Astrocyte (in vitro differentiated cells and primary cell): ENCODE measurements at regions not wholly inside any gene's neighbourhood (a gene's known extent, or its start where the extent isn't known, plus 50 kb on each side); places are given as distances from the start of the nearest gene placed in this dataset.

Experiments used
- EZH2 ChIP-seq: IDR thresholded peaks from 2 replicates; pipeline ENCODE4 v1.6.1; 2012; ENCODE audit warnings: mild to moderate bottlenecking, low read length, inconsistent platforms; ENCODE audit not compliant: insufficient read depth
- TF ChIP-seq, protein P1 (sequence below): IDR thresholded peaks from 2 replicates; pipeline ENCODE4 v1.5.1; 2011; ENCODE audit warnings: low read depth, mild to moderate bottlenecking, inconsistent platforms, low read length, moderate library complexity; ENCODE audit not compliant: insufficient read depth

DNA sequence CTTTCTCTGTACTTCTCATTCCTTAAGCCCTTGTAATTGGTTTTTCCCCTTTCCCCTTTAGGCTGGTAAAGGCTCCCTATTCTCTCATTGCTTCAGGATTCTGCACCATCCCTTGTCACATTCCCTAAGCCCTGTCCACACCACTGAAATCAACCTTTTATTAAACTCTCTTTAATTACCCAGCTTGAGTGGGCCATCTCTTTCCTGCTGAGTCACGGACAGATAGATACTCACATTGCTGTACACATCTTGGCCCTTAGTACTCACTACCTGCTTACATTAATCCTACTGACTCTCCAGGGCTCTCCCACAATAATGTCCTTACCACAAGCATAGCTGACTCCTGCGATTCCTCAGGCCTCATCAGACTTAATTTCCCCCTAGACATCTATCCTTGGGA is 94.0 kb upstream of the PCGF5 start:
- TF ChIP-seq, protein P1, sequence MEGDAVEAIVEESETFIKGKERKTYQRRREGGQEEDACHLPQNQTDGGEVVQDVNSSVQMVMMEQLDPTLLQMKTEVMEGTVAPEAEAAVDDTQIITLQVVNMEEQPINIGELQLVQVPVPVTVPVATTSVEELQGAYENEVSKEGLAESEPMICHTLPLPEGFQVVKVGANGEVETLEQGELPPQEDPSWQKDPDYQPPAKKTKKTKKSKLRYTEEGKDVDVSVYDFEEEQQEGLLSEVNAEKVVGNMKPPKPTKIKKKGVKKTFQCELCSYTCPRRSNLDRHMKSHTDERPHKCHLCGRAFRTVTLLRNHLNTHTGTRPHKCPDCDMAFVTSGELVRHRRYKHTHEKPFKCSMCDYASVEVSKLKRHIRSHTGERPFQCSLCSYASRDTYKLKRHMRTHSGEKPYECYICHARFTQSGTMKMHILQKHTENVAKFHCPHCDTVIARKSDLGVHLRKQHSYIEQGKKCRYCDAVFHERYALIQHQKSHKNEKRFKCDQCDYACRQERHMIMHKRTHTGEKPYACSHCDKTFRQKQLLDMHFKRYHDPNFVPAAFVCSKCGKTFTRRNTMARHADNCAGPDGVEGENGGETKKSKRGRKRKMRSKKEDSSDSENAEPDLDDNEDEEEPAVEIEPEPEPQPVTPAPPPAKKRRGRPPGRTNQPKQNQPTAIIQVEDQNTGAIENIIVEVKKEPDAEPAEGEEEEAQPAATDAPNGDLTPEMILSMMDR, result no peak
- no peak for TF ChIP-seq EZH2
